ENCODE measurements at regions not wholly inside any gene's neighbourhood (a gene's known extent, or its start where the extent isn't known, plus 50 kb on each side); places are given as distances from the start of the nearest gene placed in this dataset.

DNA sequence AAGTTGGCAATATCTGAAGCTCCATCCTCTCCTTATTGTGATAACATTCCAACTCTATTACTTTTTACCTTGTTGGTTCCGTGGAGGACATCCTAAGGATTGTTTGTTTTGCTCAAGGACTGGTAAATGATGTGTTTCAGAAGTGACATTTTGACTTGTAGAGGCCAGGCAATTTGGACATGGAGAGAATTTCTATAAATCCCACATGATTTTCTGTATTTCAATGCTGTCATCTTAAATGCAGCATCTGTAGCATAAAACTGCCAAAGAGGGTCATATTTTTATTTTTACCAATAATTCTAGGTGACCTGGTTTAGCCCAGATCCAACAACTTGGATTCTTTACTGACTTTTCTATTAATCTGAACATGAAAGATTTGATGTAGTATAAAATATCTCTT, 328.4 kb downstream of the BMP4 start:
- Mint-ChIP-seq H3K4me3 (no peak overlapping the region), H3K9me3 (no peaks in the 10 kb centered on the region), H3K36me3 (ENCODE audit: low read depth) (no peaks in the 10 kb centered on the region), H3K4me1 (ENCODE audit: low read depth) (no peaks in the 10 kb centered on the region), H3K27ac (no peak overlapping the region), H3K27me3 (ENCODE audit: insufficient read depth) (peaks cover 2% of the 10 kb centered on the region)
- TF ChIP-seq, protein P1, sequence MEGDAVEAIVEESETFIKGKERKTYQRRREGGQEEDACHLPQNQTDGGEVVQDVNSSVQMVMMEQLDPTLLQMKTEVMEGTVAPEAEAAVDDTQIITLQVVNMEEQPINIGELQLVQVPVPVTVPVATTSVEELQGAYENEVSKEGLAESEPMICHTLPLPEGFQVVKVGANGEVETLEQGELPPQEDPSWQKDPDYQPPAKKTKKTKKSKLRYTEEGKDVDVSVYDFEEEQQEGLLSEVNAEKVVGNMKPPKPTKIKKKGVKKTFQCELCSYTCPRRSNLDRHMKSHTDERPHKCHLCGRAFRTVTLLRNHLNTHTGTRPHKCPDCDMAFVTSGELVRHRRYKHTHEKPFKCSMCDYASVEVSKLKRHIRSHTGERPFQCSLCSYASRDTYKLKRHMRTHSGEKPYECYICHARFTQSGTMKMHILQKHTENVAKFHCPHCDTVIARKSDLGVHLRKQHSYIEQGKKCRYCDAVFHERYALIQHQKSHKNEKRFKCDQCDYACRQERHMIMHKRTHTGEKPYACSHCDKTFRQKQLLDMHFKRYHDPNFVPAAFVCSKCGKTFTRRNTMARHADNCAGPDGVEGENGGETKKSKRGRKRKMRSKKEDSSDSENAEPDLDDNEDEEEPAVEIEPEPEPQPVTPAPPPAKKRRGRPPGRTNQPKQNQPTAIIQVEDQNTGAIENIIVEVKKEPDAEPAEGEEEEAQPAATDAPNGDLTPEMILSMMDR (IDR thresholded peaks at IDR 0.05) = no peak
- DNase-seq = no peak

DNA sequence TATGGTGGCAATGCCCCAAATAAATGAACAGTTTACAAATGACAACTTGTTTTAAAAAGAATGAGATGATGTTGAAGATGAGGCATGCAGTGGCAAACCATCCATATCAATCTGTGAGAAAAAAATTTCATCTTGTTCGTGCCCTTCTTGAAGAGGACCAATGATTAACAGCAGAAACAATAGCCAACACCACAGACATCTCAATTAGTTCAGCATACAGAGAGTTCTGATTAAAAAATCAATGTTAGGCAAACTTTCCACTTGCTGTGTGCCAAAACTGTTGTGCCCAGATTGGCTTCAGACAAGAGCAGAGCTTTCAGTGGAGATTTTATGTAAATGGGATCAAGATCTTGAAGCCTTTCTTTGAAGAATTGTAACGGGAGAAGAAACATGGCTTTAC, 329.9 kb downstream of the BMP4 start:
- H3K27me3 Mint-ChIP-seq (ENCODE audit: insufficient read depth) = peaks cover 2% of the 10 kb centered on the region
- TF ChIP-seq, protein P1 (IDR thresholded peaks at IDR 0.05) = no peak
- no peaks in the 10 kb centered on the region for H3K9me3 Mint-ChIP-seq
- no peaks in the 10 kb centered on the region for H3K4me1 Mint-ChIP-seq (ENCODE audit: low read depth)
- no peak for DNase-seq
- no peak overlapping the region for H3K27ac Mint-ChIP-seq
- H3K36me3 Mint-ChIP-seq (ENCODE audit: low read depth) = no peaks in the 10 kb centered on the region
- no peak overlapping the region for H3K4me3 Mint-ChIP-seq

DNA sequence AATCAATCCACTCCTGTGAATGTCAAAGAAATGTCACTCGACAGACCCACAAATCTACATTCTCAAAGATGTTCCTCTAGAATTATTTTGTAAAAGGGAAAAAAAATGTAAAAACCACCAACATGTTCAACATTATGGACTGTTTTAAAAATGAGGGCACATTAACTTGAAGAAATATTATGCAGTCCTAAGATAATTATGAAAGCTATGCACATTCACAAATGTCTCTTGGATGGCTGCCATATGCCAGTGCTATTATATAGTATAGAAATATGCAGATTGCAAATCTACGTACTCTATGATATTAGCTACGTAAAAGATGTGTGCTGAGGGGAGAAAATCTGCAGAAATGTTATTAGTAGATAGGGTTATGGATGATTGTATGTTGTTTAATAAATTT, 334.2 kb downstream of the BMP4 start:
- TF ChIP-seq, protein P1 (IDR thresholded peaks at IDR 0.05) = no peak
- H3K36me3 Mint-ChIP-seq (ENCODE audit: low read depth) = no peaks in the 10 kb centered on the region
- no peak for DNase-seq
- no peak overlapping the region for H3K4me3 Mint-ChIP-seq
- peaks cover 2% of the 10 kb centered on the region; the same call in 1 of the 2 replicates for H3K27me3 Mint-ChIP-seq (ENCODE audit: insufficient read depth)
- H3K27ac Mint-ChIP-seq = no peak overlapping the region
- H3K4me1 Mint-ChIP-seq (ENCODE audit: low read depth) = peaks cover 12% of the 10 kb centered on the region; the same call in 1 of the 2 replicates
- no peaks in the 10 kb centered on the region; the same call in 1 of the 2 replicates for H3K9me3 Mint-ChIP-seq

DNA sequence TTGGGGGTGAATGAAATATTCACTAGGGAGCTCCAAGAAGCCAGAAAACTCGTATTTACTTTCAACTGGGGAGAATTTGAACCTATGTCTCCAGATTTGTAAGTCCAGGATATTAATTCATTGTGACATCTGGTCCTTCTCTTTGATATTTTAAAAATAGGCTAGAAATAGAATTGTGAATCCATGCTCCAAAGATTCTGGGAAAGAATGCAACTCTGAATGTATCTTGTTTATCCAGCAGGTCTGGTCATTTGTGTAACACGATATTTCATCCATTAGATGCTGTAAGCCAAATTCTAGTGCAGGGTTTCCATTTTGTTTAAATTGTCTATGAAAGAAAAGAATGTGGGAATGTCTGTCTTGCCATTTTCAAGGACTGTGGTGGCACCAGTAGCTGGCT, 334.7 kb downstream of the BMP4 start:
- H3K27ac Mint-ChIP-seq = no peak overlapping the region
- peaks cover 12% of the 10 kb centered on the region; the same call in 1 of the 2 replicates for H3K4me1 Mint-ChIP-seq (ENCODE audit: low read depth)
- TF ChIP-seq, protein P1 (IDR thresholded peaks at IDR 0.05) = no peak
- H3K9me3 Mint-ChIP-seq = no peaks in the 10 kb centered on the region; the same call in 1 of the 2 replicates
- H3K4me3 Mint-ChIP-seq = no peak overlapping the region
- H3K36me3 Mint-ChIP-seq (ENCODE audit: low read depth) = no peaks in the 10 kb centered on the region
- peaks cover 2% of the 10 kb centered on the region; the same call in 1 of the 2 replicates for H3K27me3 Mint-ChIP-seq (ENCODE audit: insufficient read depth)
- DNase-seq = no peak

DNA sequence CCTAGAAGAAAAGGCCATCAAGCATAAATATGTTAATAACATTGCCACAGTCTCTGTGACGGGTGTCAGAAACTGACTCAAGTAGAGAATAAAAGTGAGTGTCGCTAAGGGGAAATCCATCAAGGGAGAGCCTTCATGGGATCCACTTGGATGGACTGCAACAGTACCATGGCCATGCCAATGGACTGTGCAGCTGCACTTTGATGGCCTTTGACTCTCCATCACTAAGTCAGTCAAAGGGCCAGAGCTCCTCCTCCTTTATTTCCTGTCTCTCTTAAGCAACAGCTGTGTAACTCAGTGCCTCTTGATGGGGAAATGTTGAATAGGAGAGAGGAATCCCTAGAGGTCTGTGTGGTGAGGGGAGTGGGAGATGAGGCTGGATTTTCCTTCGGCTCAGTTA, 335.2 kb downstream of the BMP4 start:
- TF ChIP-seq, protein P1 (IDR thresholded peaks at IDR 0.05) = no peak
- peaks cover 4% of the 10 kb centered on the region; the same call in 1 of the 2 replicates for H3K27me3 Mint-ChIP-seq (ENCODE audit: insufficient read depth)
- no peaks in the 10 kb centered on the region for H3K36me3 Mint-ChIP-seq (ENCODE audit: low read depth)
- peaks cover 12% of the 10 kb centered on the region; the same call in 1 of the 2 replicates for H3K4me1 Mint-ChIP-seq (ENCODE audit: low read depth)
- no peak overlapping the region for H3K4me3 Mint-ChIP-seq
- no peak overlapping the region for H3K27ac Mint-ChIP-seq
- DNase-seq = no peak
- H3K9me3 Mint-ChIP-seq = no peaks in the 10 kb centered on the region; the same call in 1 of the 2 replicates

DNA sequence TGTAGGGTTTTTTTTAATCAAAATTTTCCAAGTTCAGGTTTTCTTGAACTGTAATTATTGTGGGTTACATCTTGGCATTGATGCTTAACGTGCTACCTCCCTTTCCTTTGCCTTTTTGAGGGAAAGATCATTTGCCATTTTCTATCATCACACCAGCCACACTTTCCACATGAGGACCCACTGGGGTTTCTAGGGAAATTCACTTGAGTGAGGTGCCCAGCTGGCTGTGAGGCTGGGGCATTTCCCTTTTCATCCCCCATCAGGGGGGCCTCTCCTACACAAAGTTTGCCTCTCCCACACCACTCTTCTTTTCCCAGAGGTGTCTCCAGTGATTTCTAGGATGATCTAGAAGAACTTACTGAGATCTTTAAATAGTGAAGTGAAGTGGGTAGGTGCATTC, 335.7 kb downstream of the BMP4 start:
- TF ChIP-seq, protein P1 (IDR thresholded peaks at IDR 0.05) = no peak
- H3K27me3 Mint-ChIP-seq (ENCODE audit: insufficient read depth) = peaks cover 4% of the 10 kb centered on the region; the same call in 1 of the 2 replicates
- no peak for DNase-seq
- no peaks in the 10 kb centered on the region for H3K36me3 Mint-ChIP-seq (ENCODE audit: low read depth)
- no peaks in the 10 kb centered on the region; the same call in 1 of the 2 replicates for H3K9me3 Mint-ChIP-seq
- H3K27ac Mint-ChIP-seq = no peak overlapping the region
- peaks cover 12% of the 10 kb centered on the region; the same call in 1 of the 2 replicates for H3K4me1 Mint-ChIP-seq (ENCODE audit: low read depth)
- no peak overlapping the region for H3K4me3 Mint-ChIP-seq

All from HFFc6 (cell line).